Astrocyte (in vitro differentiated cells and primary cell): ENCODE measurements at regions not wholly inside any gene's neighbourhood (a gene's known extent, or its start where the extent isn't known, plus 50 kb on each side); places are given as distances from the start of the nearest gene placed in this dataset.
A peak's percentile ranks its signal among the peaks of the same experiment; 100 is the strongest.

Source experiments
- DNase-seq: peaks from one replicate; pipeline ENCODE4 v3.0.0-alpha.2; 2010; ENCODE audit warnings: low read depth
- FAIRE-seq: peaks from 2 replicates; lab custom pipeline; 2011; peaks lifted over from hg19 to GRCh38; lab: Jason Lieb, UNC
- H2AFZ ChIP-seq: 2 replicates; pipeline ENCODE4 v1.6.0; 2012; ENCODE audit warnings: low read depth, low read length, inconsistent platforms
- H3K27ac ChIP-seq: 2 replicates; pipeline ENCODE4 v1.5.1; 2011; ENCODE audit warnings: low read depth, low read length, inconsistent platforms
- H3K27me3 ChIP-seq: 2 replicates; pipeline ENCODE4 v1.6.0; 2011; ENCODE audit warnings: low read length, inconsistent platforms; ENCODE audit not compliant: insufficient read depth
- H3K36me3 ChIP-seq: 2 replicates; pipeline ENCODE4 v1.5.1; 2011; ENCODE audit warnings: low read length, inconsistent platforms; ENCODE audit not compliant: insufficient read depth
- H3K4me1 ChIP-seq: 2 replicates; pipeline ENCODE4 v1.5.1; 2011; ENCODE audit warnings: low read length, inconsistent platforms; ENCODE audit not compliant: insufficient read depth
- H3K4me2 ChIP-seq: 2 replicates; pipeline ENCODE4 v1.6.0; 2012; ENCODE audit warnings: low read length, inconsistent platforms
- H3K4me3 ChIP-seq: 2 replicates; pipeline ENCODE4 v1.5.1; 2011; ENCODE audit warnings: low read depth, mild to moderate bottlenecking, low read length, inconsistent platforms; ENCODE audit not compliant: insufficient read depth
- H3K79me2 ChIP-seq: 2 replicates; pipeline ENCODE4 v1.6.0; 2012; ENCODE audit warnings: mild to moderate bottlenecking, low read length, inconsistent platforms; ENCODE audit not compliant: insufficient read depth
- H3K9ac ChIP-seq: 2 replicates; pipeline ENCODE4 v1.6.0; 2012; ENCODE audit warnings: mild to moderate bottlenecking, low read length, inconsistent platforms
- H3K9me3 ChIP-seq: 2 replicates; pipeline ENCODE4 v1.5.1; 2012; ENCODE audit warnings: low read depth, mild to moderate bottlenecking, low read length, inconsistent platforms; ENCODE audit not compliant: insufficient read depth
- H4K20me1 ChIP-seq: 2 replicates; pipeline ENCODE4 v1.6.0; 2012; ENCODE audit warnings: low read length, inconsistent platforms; ENCODE audit not compliant: insufficient read depth
- H3K27ac Mint-ChIP-seq: one replicate; pipeline ENCODE4 v1.8.0; 2021; ENCODE audit warnings: mild to moderate bottlenecking, mixed read lengths; ENCODE audit not compliant: unreplicated experiment
- H3K27me3 Mint-ChIP-seq: one replicate; pipeline ENCODE4 v1.8.0; 2021; ENCODE audit warnings: low read depth, mixed read lengths; ENCODE audit not compliant: unreplicated experiment
- H3K36me3 Mint-ChIP-seq: one replicate; pipeline ENCODE4 v1.8.0; 2021; ENCODE audit warnings: low read depth, mixed read lengths; ENCODE audit not compliant: unreplicated experiment
- H3K4me1 Mint-ChIP-seq: one replicate; pipeline ENCODE4 v1.8.0; 2021; ENCODE audit warnings: low read depth, mixed read lengths; ENCODE audit not compliant: unreplicated experiment
- H3K4me3 Mint-ChIP-seq: one replicate; pipeline ENCODE4 v1.8.0; 2021; ENCODE audit warnings: mild to moderate bottlenecking, moderate library complexity, mixed read lengths; ENCODE audit not compliant: unreplicated experiment
- H3K9me3 Mint-ChIP-seq: one replicate; pipeline ENCODE4 v1.8.0; 2021; ENCODE audit warnings: mild to moderate bottlenecking, mixed read lengths; ENCODE audit not compliant: unreplicated experiment
- EZH2 ChIP-seq: IDR thresholded peaks from 2 replicates; pipeline ENCODE4 v1.6.1; 2012; ENCODE audit warnings: mild to moderate bottlenecking, low read length, inconsistent platforms; ENCODE audit not compliant: insufficient read depth
- TF ChIP-seq, protein P1 (sequence below): IDR thresholded peaks from 2 replicates; pipeline ENCODE4 v1.5.1; 2011; ENCODE audit warnings: low read depth, mild to moderate bottlenecking, inconsistent platforms, low read length, moderate library complexity; ENCODE audit not compliant: insufficient read depth

DNA sequence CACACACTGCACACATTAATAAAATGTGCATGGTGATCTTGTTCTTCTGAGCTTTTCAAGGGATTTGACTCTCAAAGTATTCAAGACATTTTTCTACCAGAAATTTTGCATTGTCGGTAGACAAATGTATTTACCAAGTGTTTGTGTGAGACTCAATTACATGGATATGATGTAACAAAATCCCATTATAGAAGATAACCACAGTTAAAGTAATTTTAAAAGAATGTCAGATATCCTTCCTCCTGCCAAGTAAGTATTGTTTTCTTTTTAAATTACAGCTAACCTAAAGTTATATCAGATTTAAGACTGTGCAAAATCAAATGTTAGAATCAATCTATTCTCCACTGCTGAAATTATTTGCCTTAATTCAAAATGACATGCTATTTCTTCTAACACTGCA, 1344.5 kb upstream of the CHAC2 start:
- no peak overlapping the region for H3K27ac ChIP-seq
- peaks cover 2% of the 10 kb centered on the region for H3K36me3 Mint-ChIP-seq
- no peaks in the 10 kb centered on the region for H3K27me3 ChIP-seq
- H3K4me3 Mint-ChIP-seq: no peak overlapping the region
- H3K27ac Mint-ChIP-seq: no peak overlapping the region
- no peaks in the 10 kb centered on the region for H3K36me3 ChIP-seq
- no peak overlapping the region for H2AFZ ChIP-seq
- FAIRE-seq (no peak), DNase-seq (peak; percentile 36)
- peaks cover 13% of the 10 kb centered on the region for H3K9me3 Mint-ChIP-seq
- no peaks in the 10 kb centered on the region for H3K27me3 Mint-ChIP-seq
- no peak overlapping the region for H3K9ac ChIP-seq
- no peaks in the 10 kb centered on the region for H3K79me2 ChIP-seq
- H3K4me3 ChIP-seq: no peak overlapping the region
- no peak overlapping the region for H3K4me2 ChIP-seq
- no peaks in the 10 kb centered on the region for H3K4me1 Mint-ChIP-seq
- no peaks in the 10 kb centered on the region for H3K9me3 ChIP-seq
- no peaks in the 10 kb centered on the region for H4K20me1 ChIP-seq
- TF ChIP-seq, protein P1, sequence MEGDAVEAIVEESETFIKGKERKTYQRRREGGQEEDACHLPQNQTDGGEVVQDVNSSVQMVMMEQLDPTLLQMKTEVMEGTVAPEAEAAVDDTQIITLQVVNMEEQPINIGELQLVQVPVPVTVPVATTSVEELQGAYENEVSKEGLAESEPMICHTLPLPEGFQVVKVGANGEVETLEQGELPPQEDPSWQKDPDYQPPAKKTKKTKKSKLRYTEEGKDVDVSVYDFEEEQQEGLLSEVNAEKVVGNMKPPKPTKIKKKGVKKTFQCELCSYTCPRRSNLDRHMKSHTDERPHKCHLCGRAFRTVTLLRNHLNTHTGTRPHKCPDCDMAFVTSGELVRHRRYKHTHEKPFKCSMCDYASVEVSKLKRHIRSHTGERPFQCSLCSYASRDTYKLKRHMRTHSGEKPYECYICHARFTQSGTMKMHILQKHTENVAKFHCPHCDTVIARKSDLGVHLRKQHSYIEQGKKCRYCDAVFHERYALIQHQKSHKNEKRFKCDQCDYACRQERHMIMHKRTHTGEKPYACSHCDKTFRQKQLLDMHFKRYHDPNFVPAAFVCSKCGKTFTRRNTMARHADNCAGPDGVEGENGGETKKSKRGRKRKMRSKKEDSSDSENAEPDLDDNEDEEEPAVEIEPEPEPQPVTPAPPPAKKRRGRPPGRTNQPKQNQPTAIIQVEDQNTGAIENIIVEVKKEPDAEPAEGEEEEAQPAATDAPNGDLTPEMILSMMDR: no peak
- TF ChIP-seq EZH2: no peak
- no peaks in the 10 kb centered on the region for H3K4me1 ChIP-seq

DNA sequence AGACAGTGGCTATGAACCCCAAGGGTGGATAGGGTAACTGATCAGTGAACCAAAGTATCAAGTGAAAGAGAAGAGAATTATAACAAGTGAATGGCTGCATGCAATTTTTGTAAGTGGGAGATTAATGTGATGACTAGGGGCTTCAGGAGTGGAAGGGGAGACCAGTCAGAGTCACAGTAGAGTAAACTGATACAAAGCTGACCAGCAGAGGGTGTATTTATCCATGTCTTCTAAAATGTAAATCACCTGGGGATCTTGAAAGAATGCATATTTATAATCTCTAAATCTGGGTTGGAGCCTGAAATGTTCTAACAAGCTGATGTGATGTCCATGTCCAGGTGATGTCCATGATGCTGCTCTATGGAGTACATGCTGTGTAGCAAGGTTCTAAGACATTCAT, 1351.3 kb upstream of the CHAC2 start:
- Mint-ChIP-seq H3K4me1 (no peaks in the 10 kb centered on the region), H3K36me3 (peaks cover 2% of the 10 kb centered on the region)
- no peaks in the 10 kb centered on the region for H4K20me1 ChIP-seq

More for the DNA sequence above, 1351.3 kb upstream of the CHAC2 start:
- Histone ChIP-seq H3K9ac (no peak overlapping the region), H3K79me2 (no peaks in the 10 kb centered on the region), H2AFZ (no peak overlapping the region), H3K4me1 (no peaks in the 10 kb centered on the region), H3K36me3 (no peaks in the 10 kb centered on the region), H3K9me3 (no peaks in the 10 kb centered on the region), H3K27me3 (no peaks in the 10 kb centered on the region), H3K4me3 (no peak overlapping the region), H3K27ac (no peak overlapping the region), H3K4me2 (no peak overlapping the region)
- Mint-ChIP-seq H3K4me3 (no peak overlapping the region), H3K27ac (no peak overlapping the region), H3K9me3 (peaks cover 10% of the 10 kb centered on the region), H3K27me3 (no peaks in the 10 kb centered on the region)
- DNase-seq: no peak
- TF ChIP-seq, protein P1: peak; percentile 30
- no peak for TF ChIP-seq EZH2
- FAIRE-seq: no peak
